GM18867 (cell line): ENCODE measurements at regions not wholly inside any gene's neighbourhood (a gene's known extent, or its start where the extent isn't known, plus 50 kb on each side); places are given as distances from the start of the nearest gene placed in this dataset.

Source experiments
- ATAC-seq: cut with Tn5 transposase; IDR thresholded peaks from one replicate; pipeline ENCODE4 v1.9.1; 2021; ENCODE audit warnings: mild to moderate bottlenecking, moderate library complexity; ENCODE audit not compliant: unreplicated experiment

- ATAC-seq, result no peak
Measured at GRCh38 chr14:98163873-98164272, 1108.1 kb downstream of the BCL11B start.

GRCh38 chr14:98165976-98166375 lies 1106.0 kb downstream of the BCL11B start:
- ATAC-seq, result no peak

- no peak for ATAC-seq
Measured at GRCh38 chr14:98167275-98167674, 1104.7 kb downstream of the BCL11B start.

GRCh38 chr14:98167705-98168104 lies 1104.3 kb downstream of the BCL11B start:
- no peak for ATAC-seq

GRCh38 chr14:98168211-98168985 lies 1103.6 kb downstream of the BCL11B start:
- ATAC-seq, result no peak

GRCh38 chr14:98169170-98169587 lies 1102.8 kb downstream of the BCL11B start:
- no peak for ATAC-seq

GRCh38 chr14:98170575-98170974 lies 1101.4 kb downstream of the BCL11B start:
- ATAC-seq, result no peak

- ATAC-seq, result no peak
Measured at GRCh38 chr14:98171654-98172053, 1100.3 kb downstream of the BCL11B start.

GRCh38 chr14:98172243-98172778 lies 1099.7 kb downstream of the BCL11B start:
- no peak for ATAC-seq

- no peak for ATAC-seq
Measured at GRCh38 chr14:98173305-98173704, 1098.7 kb downstream of the BCL11B start.

- no peak for ATAC-seq
Measured at GRCh38 chr14:98174041-98174440, 1098.0 kb downstream of the BCL11B start.

- ATAC-seq, result no peak
Measured at GRCh38 chr14:98175436-98175835, 1096.6 kb downstream of the BCL11B start.

- ATAC-seq, result no peak
Measured at GRCh38 chr14:98175881-98176280, 1096.1 kb downstream of the BCL11B start.

- ATAC-seq, result no peak
Measured at GRCh38 chr14:98176892-98177291, 1095.1 kb downstream of the BCL11B start.

GRCh38 chr14:98177551-98177950 lies 1094.4 kb downstream of the BCL11B start:
- ATAC-seq, result peak; percentile 51

- no peak for ATAC-seq
Measured at GRCh38 chr14:98181241-98181640, 1090.8 kb downstream of the BCL11B start.

- no peak for ATAC-seq
Measured at GRCh38 chr14:98181768-98182167, 1090.2 kb downstream of the BCL11B start.

GRCh38 chr14:98182393-98183055 lies 1089.5 kb downstream of the BCL11B start:
- ATAC-seq, result no peak

GRCh38 chr14:98183556-98183955 lies 1088.4 kb downstream of the BCL11B start:
- no peak for ATAC-seq

GRCh38 chr14:98184457-98184856 lies 1087.5 kb downstream of the BCL11B start:
- ATAC-seq, result no peak

- ATAC-seq, result no peak
Measured at GRCh38 chr14:98185036-98185435, 1087.0 kb downstream of the BCL11B start.

GRCh38 chr14:98186140-98186539 lies 1085.9 kb downstream of the BCL11B start:
- ATAC-seq, result no peak
